GM23338 (cell line): ENCODE measurements at regions not wholly inside any gene's neighbourhood (a gene's known extent, or its start where the extent isn't known, plus 50 kb on each side); places are given as distances from the start of the nearest gene placed in this dataset.

Source experiments
- ATAC-seq: fragments of 200-7000 bp; cut with Tn5 transposase; 3 replicates; pipeline ENCODE4 v1.9.1; 2020
- DNase-seq: peaks from one replicate; pipeline ENCODE4 v3.0.0-alpha.2; 2015; ENCODE audit warnings: low spot score
- H2AFZ ChIP-seq: fragments of 200-600 bp; sonication (generic); 2 replicates; pipeline ENCODE4 v1.8.0; 2016; ENCODE audit warnings: antibody characterized with exemption, mild to moderate bottlenecking, moderate library complexity
- H3F3A ChIP-seq: fragments of 200-600 bp; sonication (generic); replicated peaks from 2 replicates; pipeline ENCODE4 v1.8.0; 2017; ENCODE audit warnings: antibody characterized with exemption, mixed run types, low read depth
- H3K27ac ChIP-seq: fragments of 200-600 bp; sonication (generic); 2 replicates; pipeline ENCODE4 v1.6.1; 2016; ENCODE audit warnings: low read depth
- H3K27me3 ChIP-seq: fragments of 200-600 bp; sonication (generic); 2 replicates; pipeline ENCODE4 v1.8.0; 2016; ENCODE audit warnings: mild to moderate bottlenecking, mixed run types, moderate library complexity; ENCODE audit not compliant: insufficient read depth
- H3K36me3 ChIP-seq: fragments of 200-600 bp; sonication (generic); 2 replicates; pipeline ENCODE4 v1.8.0; 2016; ENCODE audit warnings: mild to moderate bottlenecking; ENCODE audit not compliant: insufficient read depth
- H3K4me1 ChIP-seq: fragments of 200-600 bp; sonication (generic); 2 replicates; pipeline ENCODE4 v1.8.0; 2016; ENCODE audit warnings: mild to moderate bottlenecking, moderate library complexity; ENCODE audit not compliant: insufficient read depth
- H3K4me2 ChIP-seq: fragments of 200-600 bp; sonication (generic); 2 replicates; pipeline ENCODE4 v1.7.1; 2017; ENCODE audit warnings: mixed run types
- H3K4me3 ChIP-seq: fragments of 200-600 bp; sonication (generic); 2 replicates; pipeline ENCODE4 v1.6.1; 2016; ENCODE audit warnings: mixed run types
- H3K79me2 ChIP-seq: fragments of 200-600 bp; sonication (generic); replicated peaks from 2 replicates; pipeline ENCODE4 v1.8.0; 2017; ENCODE audit warnings: mild to moderate bottlenecking; ENCODE audit not compliant: insufficient read depth
- H3K9me2 ChIP-seq: fragments of 200-600 bp; sonication (generic); 2 replicates; pipeline ENCODE4 v1.8.0; 2017; ENCODE audit not compliant: insufficient read depth
- H4K20me1 ChIP-seq: fragments of 200-600 bp; sonication (generic); replicated peaks from 2 replicates; pipeline ENCODE4 v1.8.0; 2017; ENCODE audit warnings: mild to moderate bottlenecking; ENCODE audit not compliant: insufficient read depth
- H3K27ac Mint-ChIP-seq: 2 replicates; pipeline ENCODE4 v1.8.0; 2020; ENCODE audit warnings: inconsistent platforms, mild to moderate bottlenecking, moderate library complexity, mixed read lengths
- H3K27me3 Mint-ChIP-seq: 3 replicates; pipeline ENCODE4 v1.8.0; 2022; ENCODE audit warnings: low read depth, mild to moderate bottlenecking, moderate library complexity, mixed read lengths, inconsistent platforms; ENCODE audit not compliant: insufficient read depth, poor library complexity
- H3K36me3 Mint-ChIP-seq: 3 replicates; pipeline ENCODE4 v1.8.0; 2021; ENCODE audit warnings: low read depth, mild to moderate bottlenecking, inconsistent platforms, moderate library complexity, mixed read lengths
- H3K4me1 Mint-ChIP-seq: 3 replicates; pipeline ENCODE4 v1.8.0; 2020; ENCODE audit warnings: mild to moderate bottlenecking, inconsistent platforms, mixed read lengths
- H3K4me3 Mint-ChIP-seq: 3 replicates; pipeline ENCODE4 v1.8.0; 2021; ENCODE audit warnings: moderate library complexity, mild to moderate bottlenecking, inconsistent platforms, mixed read lengths
- H3K9me3 Mint-ChIP-seq: 3 replicates; pipeline ENCODE4 v1.8.0; 2020; ENCODE audit warnings: moderate library complexity, mild to moderate bottlenecking, inconsistent platforms, mixed read lengths
- CREB1 ChIP-seq: fragments of 250-450 bp; sonication (Bioruptor Pico); IDR thresholded peaks from 2 replicates; pipeline ENCODE4 v1.5.0; 2020; ENCODE audit warnings: low read depth, mild to moderate bottlenecking, moderate library complexity
- EZH2 ChIP-seq: fragments of 200-600 bp; sonication (generic); IDR thresholded peaks from one replicate; pipeline ENCODE4 v1.8.0; 2017; ENCODE audit warnings: antibody characterized with exemption, mild to moderate bottlenecking, low read depth; ENCODE audit not compliant: unreplicated experiment
- EZH2phosphoT487 ChIP-seq: fragments of 200-600 bp; sonication (generic); IDR thresholded peaks from one replicate; pipeline ENCODE4 v1.8.1; 2018; ENCODE audit warnings: antibody characterized with exemption; ENCODE audit not compliant: unreplicated experiment
- JUNB ChIP-seq: IDR thresholded peaks from one replicate; pipeline ENCODE4 v1.6.1; 2016; ENCODE audit warnings: antibody characterized with exemption; ENCODE audit not compliant: unreplicated experiment
- NANOG ChIP-seq: IDR thresholded peaks from 2 replicates; pipeline ENCODE4 v1.6.1; 2016; ENCODE audit warnings: antibody characterized with exemption, borderline replicate concordance
- POLR2AphosphoS5 ChIP-seq: IDR thresholded peaks from 2 replicates; pipeline ENCODE4 v1.6.1; 2016; ENCODE audit warnings: antibody characterized with exemption, low read depth
- STAT1 ChIP-seq: IDR thresholded peaks from one replicate; pipeline ENCODE4 v1.6.1; 2016; ENCODE audit warnings: antibody characterized with exemption; ENCODE audit not compliant: unreplicated experiment
- ZNF331 ChIP-seq: fragments of 250-450 bp; sonication (Bioruptor Pico); IDR thresholded peaks from 2 replicates; pipeline ENCODE4 v1.5.0; 2020; ENCODE audit warnings: low read depth, mild to moderate bottlenecking, moderate library complexity
- TF ChIP-seq, protein P1 (sequence below): IDR thresholded peaks from one replicate; pipeline ENCODE4 v1.6.1; 2018; ENCODE audit warnings: antibody characterized with exemption; ENCODE audit not compliant: unreplicated experiment
- TF ChIP-seq, protein P2 (sequence below): IDR thresholded peaks from 2 replicates; pipeline ENCODE4 v1.6.1; 2016; ENCODE audit warnings: antibody characterized with exemption
- TF ChIP-seq, protein P3 (sequence below), 2 experiments: fragments of 200-600 bp in 1 of 2; sonication (generic) in 1 of 2; conservative IDR thresholded peaks; 2 replicates each; pipeline versions ENCODE4 v1.5.1 to v1.6.1; 2016 to 2017; ENCODE audit warnings: antibody characterized with exemption in 2 of 2, low read depth in 2 of 2, mild to moderate bottlenecking in 2 of 2, moderate library complexity in 1 of 2

DNA sequence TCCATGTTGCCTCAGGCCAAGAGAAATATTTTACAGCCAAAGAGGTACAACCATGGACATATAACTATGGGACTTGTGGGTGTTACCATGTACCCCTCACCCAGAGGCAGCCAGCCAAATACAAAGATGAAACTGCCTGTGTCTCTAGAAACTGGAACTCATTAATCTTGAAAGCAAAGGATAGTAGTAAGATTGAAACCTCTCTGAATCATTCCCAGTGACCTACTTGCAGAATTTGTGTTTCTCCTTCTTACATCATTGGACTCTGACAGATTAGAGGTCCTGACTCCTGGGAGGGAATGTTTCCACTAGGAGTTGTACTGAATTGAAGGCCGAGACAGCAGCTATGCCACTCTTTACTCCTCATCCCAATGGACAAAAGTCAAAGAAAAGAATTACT is 257.4 kb upstream of the UBASH3B start (continued):
- TF ChIP-seq CREB1 (CRISPR knock-in tag), result no peak
- no peak for TF ChIP-seq ZNF331 (CRISPR knock-in tag)
- TF ChIP-seq, protein P1, sequence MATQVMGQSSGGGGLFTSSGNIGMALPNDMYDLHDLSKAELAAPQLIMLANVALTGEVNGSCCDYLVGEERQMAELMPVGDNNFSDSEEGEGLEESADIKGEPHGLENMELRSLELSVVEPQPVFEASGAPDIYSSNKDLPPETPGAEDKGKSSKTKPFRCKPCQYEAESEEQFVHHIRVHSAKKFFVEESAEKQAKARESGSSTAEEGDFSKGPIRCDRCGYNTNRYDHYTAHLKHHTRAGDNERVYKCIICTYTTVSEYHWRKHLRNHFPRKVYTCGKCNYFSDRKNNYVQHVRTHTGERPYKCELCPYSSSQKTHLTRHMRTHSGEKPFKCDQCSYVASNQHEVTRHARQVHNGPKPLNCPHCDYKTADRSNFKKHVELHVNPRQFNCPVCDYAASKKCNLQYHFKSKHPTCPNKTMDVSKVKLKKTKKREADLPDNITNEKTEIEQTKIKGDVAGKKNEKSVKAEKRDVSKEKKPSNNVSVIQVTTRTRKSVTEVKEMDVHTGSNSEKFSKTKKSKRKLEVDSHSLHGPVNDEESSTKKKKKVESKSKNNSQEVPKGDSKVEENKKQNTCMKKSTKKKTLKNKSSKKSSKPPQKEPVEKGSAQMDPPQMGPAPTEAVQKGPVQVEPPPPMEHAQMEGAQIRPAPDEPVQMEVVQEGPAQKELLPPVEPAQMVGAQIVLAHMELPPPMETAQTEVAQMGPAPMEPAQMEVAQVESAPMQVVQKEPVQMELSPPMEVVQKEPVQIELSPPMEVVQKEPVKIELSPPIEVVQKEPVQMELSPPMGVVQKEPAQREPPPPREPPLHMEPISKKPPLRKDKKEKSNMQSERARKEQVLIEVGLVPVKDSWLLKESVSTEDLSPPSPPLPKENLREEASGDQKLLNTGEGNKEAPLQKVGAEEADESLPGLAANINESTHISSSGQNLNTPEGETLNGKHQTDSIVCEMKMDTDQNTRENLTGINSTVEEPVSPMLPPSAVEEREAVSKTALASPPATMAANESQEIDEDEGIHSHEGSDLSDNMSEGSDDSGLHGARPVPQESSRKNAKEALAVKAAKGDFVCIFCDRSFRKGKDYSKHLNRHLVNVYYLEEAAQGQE, result no peak
- TF ChIP-seq, protein P2, sequence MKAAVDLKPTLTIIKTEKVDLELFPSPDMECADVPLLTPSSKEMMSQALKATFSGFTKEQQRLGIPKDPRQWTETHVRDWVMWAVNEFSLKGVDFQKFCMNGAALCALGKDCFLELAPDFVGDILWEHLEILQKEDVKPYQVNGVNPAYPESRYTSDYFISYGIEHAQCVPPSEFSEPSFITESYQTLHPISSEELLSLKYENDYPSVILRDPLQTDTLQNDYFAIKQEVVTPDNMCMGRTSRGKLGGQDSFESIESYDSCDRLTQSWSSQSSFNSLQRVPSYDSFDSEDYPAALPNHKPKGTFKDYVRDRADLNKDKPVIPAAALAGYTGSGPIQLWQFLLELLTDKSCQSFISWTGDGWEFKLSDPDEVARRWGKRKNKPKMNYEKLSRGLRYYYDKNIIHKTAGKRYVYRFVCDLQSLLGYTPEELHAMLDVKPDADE, result no peak

DNA sequence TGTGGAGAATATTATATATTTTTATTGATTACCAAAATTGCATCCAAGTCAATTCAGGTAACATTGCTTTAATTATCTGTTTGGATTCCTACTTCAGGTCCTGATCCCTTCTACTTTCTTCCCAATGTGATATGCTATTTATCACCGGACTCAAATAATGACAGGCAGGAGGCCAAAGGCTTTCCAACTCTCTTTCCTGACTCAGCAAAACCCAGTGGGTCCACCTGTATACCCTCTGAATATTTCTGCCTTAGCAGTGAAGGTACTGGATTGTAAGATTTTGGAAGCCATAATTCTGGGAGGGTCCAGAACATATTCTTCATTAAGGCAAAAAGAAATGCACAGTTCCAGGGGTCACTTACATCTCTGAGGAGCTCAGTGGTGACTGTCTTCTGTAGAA is 260.2 kb upstream of the UBASH3B start:
- H3K9me3 Mint-ChIP-seq, result no peaks in the 10 kb centered on the region
- no peak for DNase-seq
- Histone ChIP-seq H3K79me2 (no peaks in the 10 kb centered on the region), H3K9me2 (no peaks in the 10 kb centered on the region; the same call in 1 of the 2 replicates), H3K4me3 (no peak overlapping the region), H2AFZ (no peak overlapping the region), H3K4me2 (no peak overlapping the region), H3K27me3 (no peaks in the 10 kb centered on the region), H3K36me3 (no peaks in the 10 kb centered on the region), H3K27ac (no peak overlapping the region), H3F3A (no peaks in the 10 kb centered on the region), H3K4me1 (no peaks in the 10 kb centered on the region), H4K20me1 (no peaks in the 10 kb centered on the region)
- ATAC-seq, result no peak
- H3K4me3 Mint-ChIP-seq, result no peak overlapping the region
- H3K27ac Mint-ChIP-seq, result no peak overlapping the region
- no peaks in the 10 kb centered on the region for H3K4me1 Mint-ChIP-seq
- no peaks in the 10 kb centered on the region for H3K27me3 Mint-ChIP-seq
- no peaks in the 10 kb centered on the region for H3K36me3 Mint-ChIP-seq
- TF ChIP-seq JUNB (no peak), NANOG (no peak), STAT1 (no peak), EZH2phosphoT487 (no peak), POLR2AphosphoS5 (no peak), EZH2 (no peak), CREB1 (CRISPR knock-in tag) (no peak), ZNF331 (CRISPR knock-in tag) (no peak)
- TF ChIP-seq, protein P3, sequence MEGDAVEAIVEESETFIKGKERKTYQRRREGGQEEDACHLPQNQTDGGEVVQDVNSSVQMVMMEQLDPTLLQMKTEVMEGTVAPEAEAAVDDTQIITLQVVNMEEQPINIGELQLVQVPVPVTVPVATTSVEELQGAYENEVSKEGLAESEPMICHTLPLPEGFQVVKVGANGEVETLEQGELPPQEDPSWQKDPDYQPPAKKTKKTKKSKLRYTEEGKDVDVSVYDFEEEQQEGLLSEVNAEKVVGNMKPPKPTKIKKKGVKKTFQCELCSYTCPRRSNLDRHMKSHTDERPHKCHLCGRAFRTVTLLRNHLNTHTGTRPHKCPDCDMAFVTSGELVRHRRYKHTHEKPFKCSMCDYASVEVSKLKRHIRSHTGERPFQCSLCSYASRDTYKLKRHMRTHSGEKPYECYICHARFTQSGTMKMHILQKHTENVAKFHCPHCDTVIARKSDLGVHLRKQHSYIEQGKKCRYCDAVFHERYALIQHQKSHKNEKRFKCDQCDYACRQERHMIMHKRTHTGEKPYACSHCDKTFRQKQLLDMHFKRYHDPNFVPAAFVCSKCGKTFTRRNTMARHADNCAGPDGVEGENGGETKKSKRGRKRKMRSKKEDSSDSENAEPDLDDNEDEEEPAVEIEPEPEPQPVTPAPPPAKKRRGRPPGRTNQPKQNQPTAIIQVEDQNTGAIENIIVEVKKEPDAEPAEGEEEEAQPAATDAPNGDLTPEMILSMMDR (conservative IDR thresholded peaks at IDR 0.05; ENCODE audit: low read depth in 2 of 2), result no peak
- TF ChIP-seq, protein P2, result no peak
- TF ChIP-seq, protein P1, result no peak
